ENCODE measurements at regions not wholly inside any gene's neighbourhood (a gene's known extent, or its start where the extent isn't known, plus 50 kb on each side); places are given as distances from the start of the nearest gene placed in this dataset.

- H3K4me1 ChIP-seq (ENCODE audit: insufficient read depth, low read length, poor library complexity, severe bottlenecking), result no peaks in the 10 kb centered on the region
- H3K27me3 ChIP-seq (ENCODE audit: insufficient read depth, low read length, poor library complexity, severe bottlenecking), result no peaks in the 10 kb centered on the region
- H3F3A ChIP-seq (ENCODE audit: low read depth), result no peaks in the 10 kb centered on the region
- H3K9me2 ChIP-seq (replicated peaks; ENCODE audit: low read depth, low read length), result no peaks in the 10 kb centered on the region
- H3K4me3 ChIP-seq (ENCODE audit: low read length, poor library complexity, severe bottlenecking), result no peak overlapping the region
- no peak overlapping the region for H3K4me2 ChIP-seq (ENCODE audit: low read depth, low read length, poor library complexity, severe bottlenecking)
- no peak overlapping the region for H2AFZ ChIP-seq (ENCODE audit: low read length)
- no peaks in the 10 kb centered on the region for H3K9me3 ChIP-seq (ENCODE audit: insufficient read depth, low read depth, low read length)
- H3K9ac ChIP-seq (ENCODE audit: low read depth, low read length, poor library complexity, severe bottlenecking), result no peak overlapping the region
- TF ChIP-seq CTCF (conservative IDR thresholded peaks at IDR 0.05; ENCODE audit: low read length) (no peak), EZH2phosphoT487 (IDR thresholded peaks at IDR 0.05; ENCODE audit: borderline replicate concordance) (no peak)
- no peaks in the 10 kb centered on the region for H3K36me3 ChIP-seq (ENCODE audit: insufficient read depth, low read length)
- H3K79me2 ChIP-seq (ENCODE audit: insufficient read depth, low read length), result no peaks in the 10 kb centered on the region
- no peaks in the 10 kb centered on the region for H4K20me1 ChIP-seq (ENCODE audit: insufficient read depth, low read length, poor library complexity, severe bottlenecking)
Observed at GRCh38 chr7:41274179-41274578, 428.7 kb downstream of the INHBA start.

GRCh38 chr7:41272664-41273063 is 430.2 kb downstream of the INHBA start:
- H2AFZ ChIP-seq (ENCODE audit: low read length), result no peak overlapping the region
- TF ChIP-seq CTCF (conservative IDR thresholded peaks at IDR 0.05; ENCODE audit: low read length), result no peak
- TF ChIP-seq EZH2phosphoT487 (IDR thresholded peaks at IDR 0.05; ENCODE audit: borderline replicate concordance), result no peak
- H3K9me2 ChIP-seq (replicated peaks; ENCODE audit: low read depth, low read length), result no peaks in the 10 kb centered on the region
- no peak overlapping the region for H3K4me2 ChIP-seq (ENCODE audit: low read depth, low read length, poor library complexity, severe bottlenecking)
- no peaks in the 10 kb centered on the region for H3K79me2 ChIP-seq (ENCODE audit: insufficient read depth, low read length)
- no peaks in the 10 kb centered on the region for H3F3A ChIP-seq (ENCODE audit: low read depth)
- H3K9ac ChIP-seq (ENCODE audit: low read depth, low read length, poor library complexity, severe bottlenecking), result no peak overlapping the region
- H3K27me3 ChIP-seq (ENCODE audit: insufficient read depth, low read length, poor library complexity, severe bottlenecking), result no peaks in the 10 kb centered on the region
- no peak overlapping the region for H3K4me3 ChIP-seq (ENCODE audit: low read length, poor library complexity, severe bottlenecking)
- H3K4me1 ChIP-seq (ENCODE audit: insufficient read depth, low read length, poor library complexity, severe bottlenecking), result no peaks in the 10 kb centered on the region
- H3K9me3 ChIP-seq (ENCODE audit: insufficient read depth, low read depth, low read length), result no peaks in the 10 kb centered on the region
- no peaks in the 10 kb centered on the region for H3K36me3 ChIP-seq (ENCODE audit: insufficient read depth, low read length)
- no peaks in the 10 kb centered on the region for H4K20me1 ChIP-seq (ENCODE audit: insufficient read depth, low read length, poor library complexity, severe bottlenecking)

GRCh38 chr7:41268878-41269277 is 434.0 kb downstream of the INHBA start:
- H3K9me3 ChIP-seq (ENCODE audit: insufficient read depth, low read depth, low read length), result no peaks in the 10 kb centered on the region
- TF ChIP-seq EZH2phosphoT487 (IDR thresholded peaks at IDR 0.05; ENCODE audit: borderline replicate concordance) (no peak), CTCF (conservative IDR thresholded peaks at IDR 0.05; ENCODE audit: low read length) (no peak)
- no peaks in the 10 kb centered on the region for H3K4me1 ChIP-seq (ENCODE audit: insufficient read depth, low read length, poor library complexity, severe bottlenecking)
- no peak overlapping the region for H2AFZ ChIP-seq (ENCODE audit: low read length)
- H3K36me3 ChIP-seq (ENCODE audit: insufficient read depth, low read length), result no peaks in the 10 kb centered on the region
- no peak overlapping the region for H3K4me2 ChIP-seq (ENCODE audit: low read depth, low read length, poor library complexity, severe bottlenecking)
- no peaks in the 10 kb centered on the region for H3K79me2 ChIP-seq (ENCODE audit: insufficient read depth, low read length)
- H3F3A ChIP-seq (ENCODE audit: low read depth), result no peaks in the 10 kb centered on the region
- no peak overlapping the region for H3K4me3 ChIP-seq (ENCODE audit: low read length, poor library complexity, severe bottlenecking)
- no peaks in the 10 kb centered on the region for H3K9me2 ChIP-seq (replicated peaks; ENCODE audit: low read depth, low read length)
- no peaks in the 10 kb centered on the region for H4K20me1 ChIP-seq (ENCODE audit: insufficient read depth, low read length, poor library complexity, severe bottlenecking)
- H3K27me3 ChIP-seq (ENCODE audit: insufficient read depth, low read length, poor library complexity, severe bottlenecking), result no peaks in the 10 kb centered on the region
- no peak overlapping the region for H3K9ac ChIP-seq (ENCODE audit: low read depth, low read length, poor library complexity, severe bottlenecking)
